ENCODE measurements at regions not wholly inside any gene's neighbourhood (a gene's known extent, or its start where the extent isn't known, plus 50 kb on each side); places are given as distances from the start of the nearest gene placed in this dataset.

- no peak overlapping the region for H2AK5ac ChIP-seq (ENCODE audit: low read depth, low read length)
- H4K20me1 ChIP-seq (ENCODE audit: insufficient read depth, low read length): no peaks in the 10 kb centered on the region
- no peak overlapping the region for H2BK5ac ChIP-seq (ENCODE audit: low read depth, low read length, poor library complexity, severe bottlenecking)
- H2BK120ac ChIP-seq (ENCODE audit: low read depth, low read length): no peak overlapping the region
- dilution Hi-C loops (cut with HindIII; ENCODE audit: low sequenced_read_pairs, unreplicated experiment): no loop called here
- no peak overlapping the region for H2BK20ac ChIP-seq (ENCODE audit: low read depth, low read length)
- no peak overlapping the region for H3K4ac ChIP-seq (ENCODE audit: low read depth, low read length)
- H4K91ac ChIP-seq (ENCODE audit: insufficient read depth, low read depth, low read length): no peak overlapping the region
- no peak overlapping the region for H3K56ac ChIP-seq (ENCODE audit: extremely low read depth, insufficient read depth, low read length)
- no peak overlapping the region for H2AK9ac ChIP-seq (replicated peaks; ENCODE audit: low read depth, low read length, poor library complexity)
- H3K9ac ChIP-seq (ENCODE audit: low read depth, low read length): no peak overlapping the region
- BruUV-seq (replicated peaks): no TSS peak
- ChIA-PET CTCF (no interaction called here), POLR2A (ENCODE audit: unreplicated experiment) (no interaction called here)
- no peak overlapping the region for H3K4me2 ChIP-seq (ENCODE audit: low read depth, low read length)
- 0 out of 2 replicates have a peak, but pooled peaks cover 2% of the 10 kb centered on the region for H3K4me1 ChIP-seq (ENCODE audit: control insufficient read depth, insufficient read depth, low read length)
- H3K27me3 ChIP-seq (ENCODE audit: control insufficient read depth, insufficient read depth, low read length): no peaks in the 10 kb centered on the region
- H3K79me1 ChIP-seq (ENCODE audit: low read depth in 1 of 2, low read length in 2 of 2): no peaks in the 10 kb centered on the region
- WGBS, 2 experiments (ENCODE audit: extremely low coverage in 2 of 2, insufficient read length in 1 of 2): no CpG with 5 or more reads among the region's 3 CpGs
- H3K23ac ChIP-seq (ENCODE audit: low read depth, low read length): no peak overlapping the region
- TF ChIP-seq POLR2A (IDR thresholded peaks at IDR 0.05; ENCODE audit: low read depth, low read length) (no peak), USF2 (IDR thresholded peaks at IDR 0.05; ENCODE audit: low read depth, low read length) (no peak), SMC3 (IDR thresholded peaks at IDR 0.05; ENCODE audit: low read depth, low read length) (no peak), RCOR1 (IDR thresholded peaks at IDR 0.05; ENCODE audit: insufficient replicate concordance, low read length) (no peak), BHLHE40 (IDR thresholded peaks at IDR 0.05; ENCODE audit: low read depth, low read length) (no peak), MAZ (IDR thresholded peaks at IDR 0.05; ENCODE audit: borderline replicate concordance, low read depth, low read length) (no peak), NFE2L2 (IDR thresholded peaks at IDR 0.05; ENCODE audit: low read depth, low read length) (no peak), RFX5 (IDR thresholded peaks at IDR 0.05; ENCODE audit: low read depth, low read length) (no peak), CEBPB (IDR thresholded peaks at IDR 0.05; ENCODE audit: low read depth, low read length) (no peak), FOS (IDR thresholded peaks at IDR 0.05; ENCODE audit: low read depth, low read length) (no peak), MXI1 (IDR thresholded peaks at IDR 0.05; ENCODE audit: borderline replicate concordance, low read depth, low read length) (no peak), CHD1 (IDR thresholded peaks at IDR 0.05; ENCODE audit: low read depth, low read length) (no peak), RAD21 (IDR thresholded peaks at IDR 0.05; ENCODE audit: low read length) (no peak)
- TF ChIP-seq, protein P1, sequence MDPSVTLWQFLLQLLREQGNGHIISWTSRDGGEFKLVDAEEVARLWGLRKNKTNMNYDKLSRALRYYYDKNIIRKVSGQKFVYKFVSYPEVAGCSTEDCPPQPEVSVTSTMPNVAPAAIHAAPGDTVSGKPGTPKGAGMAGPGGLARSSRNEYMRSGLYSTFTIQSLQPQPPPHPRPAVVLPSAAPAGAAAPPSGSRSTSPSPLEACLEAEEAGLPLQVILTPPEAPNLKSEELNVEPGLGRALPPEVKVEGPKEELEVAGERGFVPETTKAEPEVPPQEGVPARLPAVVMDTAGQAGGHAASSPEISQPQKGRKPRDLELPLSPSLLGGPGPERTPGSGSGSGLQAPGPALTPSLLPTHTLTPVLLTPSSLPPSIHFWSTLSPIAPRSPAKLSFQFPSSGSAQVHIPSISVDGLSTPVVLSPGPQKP (IDR thresholded peaks at IDR 0.05; ENCODE audit: borderline replicate concordance, low read depth, low read length): no peak
- TF ChIP-seq, protein P2, sequence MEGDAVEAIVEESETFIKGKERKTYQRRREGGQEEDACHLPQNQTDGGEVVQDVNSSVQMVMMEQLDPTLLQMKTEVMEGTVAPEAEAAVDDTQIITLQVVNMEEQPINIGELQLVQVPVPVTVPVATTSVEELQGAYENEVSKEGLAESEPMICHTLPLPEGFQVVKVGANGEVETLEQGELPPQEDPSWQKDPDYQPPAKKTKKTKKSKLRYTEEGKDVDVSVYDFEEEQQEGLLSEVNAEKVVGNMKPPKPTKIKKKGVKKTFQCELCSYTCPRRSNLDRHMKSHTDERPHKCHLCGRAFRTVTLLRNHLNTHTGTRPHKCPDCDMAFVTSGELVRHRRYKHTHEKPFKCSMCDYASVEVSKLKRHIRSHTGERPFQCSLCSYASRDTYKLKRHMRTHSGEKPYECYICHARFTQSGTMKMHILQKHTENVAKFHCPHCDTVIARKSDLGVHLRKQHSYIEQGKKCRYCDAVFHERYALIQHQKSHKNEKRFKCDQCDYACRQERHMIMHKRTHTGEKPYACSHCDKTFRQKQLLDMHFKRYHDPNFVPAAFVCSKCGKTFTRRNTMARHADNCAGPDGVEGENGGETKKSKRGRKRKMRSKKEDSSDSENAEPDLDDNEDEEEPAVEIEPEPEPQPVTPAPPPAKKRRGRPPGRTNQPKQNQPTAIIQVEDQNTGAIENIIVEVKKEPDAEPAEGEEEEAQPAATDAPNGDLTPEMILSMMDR (conservative IDR thresholded peaks at IDR 0.05; ENCODE audit: low read depth, low read length): no peak
- H3K4me3 ChIP-seq (ENCODE audit: insufficient read depth, low read depth, low read length): no peak overlapping the region
- no peak overlapping the region for H4K8ac ChIP-seq (ENCODE audit: low read depth in 2 of 2, low read length in 2 of 2)
- no peak overlapping the region for H3K27ac ChIP-seq (ENCODE audit: insufficient read depth, low read length)
- H3K18ac ChIP-seq (ENCODE audit: low read depth, low read length): no peak overlapping the region
- H3K36me3 ChIP-seq (ENCODE audit: control insufficient read depth, insufficient read depth, low read length): no peaks in the 10 kb centered on the region
- no peak overlapping the region for H3K14ac ChIP-seq (replicated peaks; ENCODE audit: low read depth, low read length)
- no peak overlapping the region for H4K5ac ChIP-seq (ENCODE audit: low read depth, low read length)
- DNase-seq (no peak), ATAC-seq (ENCODE audit: low read depth) (no peak)
- no peaks in the 10 kb centered on the region for H3K9me3 ChIP-seq (ENCODE audit: control insufficient read depth, insufficient read depth, low read length)
- no peak overlapping the region for H2BK15ac ChIP-seq (ENCODE audit: low read depth, low read length)
- 0 out of 2 replicates have a peak, but pooled peaks cover under 1% of the 10 kb centered on the region for H3K9me1 ChIP-seq (ENCODE audit: insufficient read depth, low read length)
- no peak overlapping the region for H2AFZ ChIP-seq (replicated peaks; ENCODE audit: low read length, poor library complexity)
- in situ Hi-C loops (cut with MboI; ENCODE audit: low sequenced_read_pairs): no loop called here
- intact Hi-C loops (cut with micrococcal nuclease): no loop called here
These were observed 536.5 kb upstream of the FZD8 start for GRCh38 chr10:36178616-36179015.

All from IMR-90 (cell line).